Daoy (cell line): ENCODE measurements at regions not wholly inside any gene's neighbourhood (a gene's known extent, or its start where the extent isn't known, plus 50 kb on each side); places are given as distances from the start of the nearest gene placed in this dataset.
"Not testable (repeated sequence)": the region's sequence is repeated elsewhere in the genome, so short reads cannot be mapped to it uniquely, and the experiment has no call there.

Experiments
- DNase-seq: peaks from one replicate; pipeline ENCODE4 v3.0.0-alpha.2; 2015; ENCODE audit warnings: low read depth

DNA sequence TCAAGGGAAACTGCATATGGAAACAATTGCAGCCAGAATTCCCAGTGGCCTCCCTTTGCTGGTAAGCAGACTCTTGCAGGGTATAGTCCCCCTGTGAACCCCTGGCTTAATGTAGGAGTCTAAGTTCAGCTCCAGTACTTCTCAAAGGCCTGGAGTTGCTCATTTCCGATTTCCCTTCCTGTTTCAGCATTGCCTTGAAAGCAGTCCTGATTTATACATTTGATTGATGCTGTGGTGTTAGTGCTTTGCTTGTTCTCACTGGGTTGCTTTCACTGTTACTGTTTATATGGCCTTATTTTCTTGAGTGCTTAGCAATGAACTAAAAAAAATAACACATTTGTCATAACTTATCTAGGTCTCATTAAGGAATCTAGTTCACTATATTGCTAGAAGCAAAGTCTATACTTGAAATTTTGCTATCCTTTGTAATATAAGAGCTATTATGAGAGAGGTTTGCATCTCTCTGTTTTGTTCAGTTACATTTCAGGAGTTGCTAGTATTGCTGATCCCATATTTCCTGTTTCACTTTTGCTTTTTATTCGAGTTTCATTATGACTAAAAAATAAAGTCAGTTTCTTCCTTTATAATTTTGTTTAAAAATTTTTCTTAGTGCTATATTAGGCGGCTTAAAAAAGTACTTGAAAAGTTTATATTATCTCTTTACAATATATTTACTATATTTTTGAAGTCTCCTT, 122.4 kb upstream of the NMUR2 start:
- no peak for DNase-seq

DNA sequence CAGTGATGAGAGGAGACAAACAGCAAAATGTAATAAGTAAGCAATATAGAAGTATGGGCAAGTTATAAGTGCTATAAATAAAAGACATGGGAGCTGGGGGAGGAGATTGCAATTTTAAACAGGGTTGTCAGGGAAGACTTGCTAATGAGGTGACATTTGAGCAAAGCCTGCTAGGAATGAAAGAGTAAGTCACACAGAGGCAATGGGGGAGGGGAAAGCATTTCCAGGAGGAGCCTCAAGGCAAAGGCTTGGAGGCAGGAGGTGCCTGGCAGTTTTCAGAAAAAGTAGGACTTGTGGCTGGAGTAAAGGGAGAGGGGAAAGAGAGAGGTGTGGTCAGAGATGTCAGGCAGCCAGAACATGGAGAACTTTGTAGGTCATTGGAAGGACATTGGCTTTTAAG, 124.4 kb upstream of the NMUR2 start:
- DNase-seq: no peak

DNA sequence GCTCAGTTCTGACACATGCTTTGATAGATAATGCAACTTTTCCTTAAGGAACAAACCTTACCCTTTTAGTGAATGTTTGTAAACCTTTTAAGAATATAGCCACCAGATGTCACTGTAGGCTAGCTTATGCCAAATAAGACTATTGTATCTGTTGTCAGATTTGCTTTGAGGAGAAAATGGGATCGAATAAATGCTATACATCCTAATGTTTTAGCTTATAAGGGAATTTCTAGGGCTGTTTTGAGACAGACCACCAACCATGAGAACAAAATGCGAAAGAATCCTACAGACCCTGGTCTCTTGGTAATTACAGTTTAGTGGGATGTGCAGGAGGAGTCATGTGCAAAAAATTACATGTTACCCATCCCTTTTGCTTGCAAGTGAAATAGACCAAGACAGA, 127.6 kb upstream of the NMUR2 start:
- DNase-seq: peak; percentile 34

DNA sequence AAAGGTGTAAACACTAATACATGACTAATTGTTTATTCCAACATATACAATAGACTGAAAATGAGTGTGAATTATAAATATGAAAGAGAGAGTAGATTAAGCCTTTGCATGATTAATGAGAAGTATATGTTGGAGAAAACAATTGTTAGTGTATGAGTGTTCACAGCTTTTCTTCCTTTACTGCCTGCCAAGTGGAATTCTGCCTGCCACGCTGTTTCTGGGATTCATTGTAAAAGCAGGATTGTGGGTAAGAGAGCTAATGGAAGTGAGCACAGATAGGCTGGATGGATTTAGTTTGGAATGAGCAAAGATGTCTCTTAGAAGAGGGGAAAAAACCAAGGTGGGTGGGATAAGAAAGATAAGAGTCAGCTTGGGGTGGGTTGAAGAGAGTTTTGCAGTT, 129.6 kb upstream of the NMUR2 start:
- DNase-seq: no peak

DNA sequence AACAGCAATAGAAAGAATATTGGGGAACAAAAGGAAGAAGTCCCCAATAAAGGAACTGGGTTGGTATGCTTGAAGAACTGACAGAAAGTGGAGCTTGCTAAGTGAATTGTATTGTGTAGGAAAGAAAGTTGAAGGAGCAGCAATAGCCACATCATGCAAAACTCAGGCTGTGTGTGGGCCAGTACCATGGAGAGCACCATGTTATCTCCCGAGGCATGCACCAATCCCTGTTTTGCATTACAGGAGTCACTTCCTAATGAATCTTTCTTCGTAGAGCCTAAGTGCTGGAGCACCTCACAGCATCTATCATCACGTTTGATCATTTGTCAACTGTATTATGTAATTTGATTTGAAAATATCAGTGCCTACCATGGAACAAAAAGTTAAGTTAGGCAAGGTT, 137.7 kb upstream of the NMUR2 start:
- DNase-seq: no peak

DNA sequence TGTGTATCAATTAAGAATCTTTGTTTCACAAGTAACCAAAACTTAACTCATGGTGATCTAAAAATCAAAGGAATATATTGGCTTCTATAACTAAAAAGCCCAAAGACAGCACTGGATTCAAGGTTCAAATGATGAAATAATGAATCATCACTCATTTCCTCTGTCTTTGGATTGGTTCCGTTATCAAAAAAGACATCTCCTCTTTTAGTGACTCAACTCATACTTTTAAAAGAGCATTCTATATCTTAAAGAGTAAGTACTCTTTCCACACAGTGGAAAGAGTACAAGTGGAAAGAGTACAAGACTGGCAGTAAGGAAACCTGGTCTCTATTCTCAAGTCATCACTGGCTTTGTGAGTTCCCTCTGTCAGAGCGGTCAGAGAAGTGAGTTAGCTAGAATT, 141.4 kb upstream of the NMUR2 start:
- DNase-seq: no peak

DNA sequence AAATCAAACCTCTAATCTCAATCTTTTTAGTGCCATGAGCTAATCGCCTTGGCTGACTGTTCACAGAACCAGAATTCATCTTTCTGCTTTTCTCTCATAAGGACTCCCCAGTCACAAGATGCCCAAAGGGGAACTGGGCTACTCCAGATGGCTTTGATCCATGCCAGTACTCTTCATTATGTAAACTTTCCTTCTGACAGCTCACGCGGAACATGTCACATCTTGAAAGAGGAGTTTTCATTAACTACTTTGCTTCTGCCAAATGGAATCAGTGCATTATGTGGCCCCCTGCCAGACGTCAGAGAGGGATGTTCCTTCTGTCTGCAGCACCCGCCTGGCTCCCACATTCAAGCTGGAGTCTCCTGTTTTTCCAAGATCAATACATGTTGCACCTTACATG, 142.1 kb upstream of the NMUR2 start:
- no peak for DNase-seq

DNA sequence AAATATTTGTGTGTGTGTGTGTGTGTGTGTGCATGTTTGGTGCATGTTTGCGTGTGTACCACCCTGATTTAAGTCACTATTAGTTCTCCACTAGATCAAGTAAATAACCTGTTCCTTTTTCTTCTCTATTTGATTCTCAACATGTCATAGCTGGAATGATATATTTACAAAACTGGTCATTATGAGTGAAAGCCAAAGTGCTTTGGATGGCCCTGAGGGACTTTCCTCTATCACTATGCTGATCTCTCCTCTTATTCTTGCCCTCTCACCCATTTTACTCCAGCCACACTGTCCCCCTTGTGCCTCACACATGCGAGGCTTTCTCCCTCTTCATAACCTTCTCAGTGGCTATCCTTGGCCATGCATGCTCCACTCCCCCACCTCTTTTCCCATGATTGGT, 144.6 kb upstream of the NMUR2 start:
- DNase-seq: no peak

DNA sequence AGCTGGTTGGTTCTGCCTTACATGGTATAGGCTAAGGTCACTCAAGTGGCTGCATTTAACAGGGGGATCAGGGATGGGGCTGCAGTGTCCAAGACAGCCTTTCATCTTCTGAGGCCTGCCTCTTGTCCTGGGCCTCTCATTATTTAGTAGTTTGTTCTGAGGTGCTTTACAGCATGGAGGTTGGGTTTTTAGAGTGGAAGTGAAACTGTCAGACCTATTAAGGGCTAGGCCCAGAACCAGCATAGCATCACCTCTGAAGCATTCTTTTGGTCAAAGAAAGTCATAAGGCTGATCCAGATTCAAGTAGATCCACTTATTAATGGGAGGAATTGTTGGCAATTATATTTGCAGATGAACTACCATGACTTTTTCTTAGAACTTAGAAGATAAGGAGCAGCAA, 146.0 kb upstream of the NMUR2 start:
- DNase-seq: no peak

DNA sequence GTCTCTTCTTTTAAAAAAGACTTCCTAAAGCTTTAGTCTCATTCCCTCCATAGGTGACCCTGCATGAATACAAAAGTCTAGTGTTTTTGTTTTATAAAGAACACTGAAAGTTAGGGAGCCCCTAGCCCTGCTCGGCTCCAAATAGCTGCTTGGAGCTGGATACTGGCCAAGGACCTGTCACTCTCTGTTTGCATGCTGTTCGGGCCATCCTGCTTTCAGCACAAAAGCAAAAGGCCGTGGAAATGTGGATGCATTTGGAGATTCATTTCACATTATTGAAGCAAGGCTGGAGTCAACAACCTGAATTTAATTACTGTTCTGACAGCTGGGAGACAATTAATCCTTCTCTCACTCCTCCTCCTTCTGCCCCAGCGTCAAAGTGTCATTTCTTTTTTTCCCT, 151.7 kb upstream of the NMUR2 start:
- DNase-seq: no peak

DNA sequence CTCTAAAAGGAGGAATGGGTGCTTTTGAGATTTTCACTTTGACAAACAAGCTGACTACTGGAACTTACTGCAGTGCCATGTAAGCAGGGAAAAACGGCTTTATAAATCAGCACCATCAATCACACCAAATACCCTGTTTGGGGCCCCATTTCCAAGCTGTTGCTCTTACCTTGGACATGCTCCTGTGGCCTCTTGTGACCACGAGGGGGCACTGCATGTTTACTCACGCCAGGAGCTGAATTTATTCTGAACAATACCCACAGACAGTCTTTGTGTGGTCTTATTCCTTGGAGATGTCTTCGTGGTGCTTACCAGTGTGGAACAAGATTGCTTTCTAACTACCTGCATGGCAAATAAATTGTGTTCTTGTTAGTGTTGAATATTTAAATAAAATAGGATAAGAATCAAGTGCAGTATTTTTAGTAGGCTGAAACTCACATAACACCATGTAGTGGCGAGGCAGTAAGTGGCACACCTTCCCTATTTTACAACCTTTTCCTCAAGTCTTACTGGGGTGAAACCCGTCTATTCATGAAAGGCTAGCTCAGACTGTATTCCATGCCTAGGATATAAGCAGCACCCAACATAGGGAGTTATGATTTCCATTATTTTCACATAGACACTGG, 155.5 kb upstream of the NMUR2 start:
- DNase-seq: peak; percentile 6

DNA sequence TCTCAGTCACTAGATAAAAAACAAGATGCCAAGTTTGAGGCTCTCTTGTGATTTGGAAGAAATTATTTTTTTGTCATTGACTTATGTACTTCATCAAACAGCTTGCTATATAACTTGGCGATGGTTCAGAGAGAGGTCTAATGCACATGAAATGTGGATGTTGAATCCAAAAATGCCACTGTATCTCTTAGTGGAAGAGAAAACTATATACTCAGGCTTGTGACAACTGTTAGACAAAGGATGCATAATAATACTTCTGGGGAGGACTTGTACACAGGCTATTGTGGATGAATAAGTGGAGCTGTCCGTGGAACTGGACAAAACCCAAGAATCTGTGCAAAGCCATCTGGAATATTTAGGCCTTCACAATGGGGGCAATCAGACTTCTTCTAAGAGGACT, 162.9 kb upstream of the NMUR2 start:
- DNase-seq: no peak

DNA sequence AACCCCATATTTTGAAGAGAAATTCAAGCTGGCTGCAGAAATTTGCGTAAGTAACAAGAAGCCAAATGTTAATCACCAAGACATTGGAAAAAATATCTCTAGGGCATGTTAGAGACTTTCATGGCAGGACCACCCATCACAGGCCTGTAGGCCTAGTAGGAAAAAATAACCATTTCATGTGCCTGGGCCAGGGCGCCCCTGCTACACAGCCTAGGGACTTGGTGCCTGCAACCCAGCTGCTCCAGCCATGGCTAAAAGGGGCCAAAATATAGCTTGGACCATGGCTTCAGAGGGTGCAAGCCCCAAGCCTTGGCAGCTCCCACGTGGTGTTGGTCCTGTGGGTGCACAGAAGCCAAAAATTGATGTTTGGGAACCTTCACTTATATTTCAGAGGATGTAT, 167.7 kb upstream of the NMUR2 start:
- no peak for DNase-seq

DNA sequence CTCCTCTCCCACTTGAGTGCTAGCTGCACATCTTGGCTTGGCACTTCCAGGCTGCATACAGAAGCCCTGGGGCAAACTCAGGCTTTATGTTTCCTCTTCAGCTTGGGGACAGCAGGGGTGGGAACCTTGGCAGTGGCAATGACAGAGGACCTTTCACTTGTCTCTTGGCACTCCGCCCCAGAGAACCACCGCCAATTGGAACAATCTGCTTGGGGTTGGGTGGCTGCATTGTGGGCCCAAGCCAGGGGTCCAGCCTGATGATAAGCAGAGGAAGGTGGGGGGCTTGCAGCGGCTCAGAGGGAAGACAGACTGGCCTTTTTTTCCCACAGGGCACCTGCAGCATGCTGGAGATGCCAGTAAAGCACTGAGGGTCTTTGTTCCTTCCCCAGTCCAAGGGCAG, 179.0 kb upstream of the NMUR2 start:
- DNase-seq: no peak

DNA sequence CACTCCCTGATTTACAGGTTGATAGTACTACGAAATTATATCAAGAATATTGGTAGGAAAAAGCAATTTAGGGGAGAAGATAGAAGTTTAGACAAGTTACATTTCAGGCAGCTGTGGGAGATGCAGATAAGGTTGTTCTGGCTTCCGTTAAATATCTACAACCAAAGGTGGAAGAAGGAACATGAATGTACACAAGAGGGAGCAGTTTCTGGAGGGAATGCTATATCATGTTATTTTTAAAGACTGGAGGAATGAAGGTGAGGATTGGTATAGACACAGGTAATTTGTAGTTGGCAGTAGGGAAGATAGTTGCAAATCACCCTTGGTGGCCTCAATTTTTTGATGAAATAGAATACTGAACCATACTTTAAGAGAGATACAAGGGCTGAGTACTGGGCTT, 187.3 kb upstream of the NMUR2 start:
- DNase-seq: no peak

DNA sequence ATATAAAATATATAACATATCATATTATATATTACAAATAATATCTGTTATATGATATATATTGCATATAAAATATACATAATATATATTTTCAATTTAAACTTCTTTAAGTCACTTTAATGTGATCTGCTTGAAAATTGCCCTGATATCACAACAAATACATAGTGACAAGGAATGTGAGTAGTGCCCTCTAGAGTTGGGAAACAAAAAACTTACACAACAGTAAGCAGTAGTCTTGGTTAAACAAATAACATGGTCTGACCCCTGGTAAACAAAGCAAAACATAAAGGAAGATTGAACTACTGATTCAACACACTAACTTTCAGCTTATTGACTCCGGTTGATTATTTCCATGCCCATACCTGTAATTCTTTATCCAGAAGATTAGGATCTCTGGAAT, 188.3 kb upstream of the NMUR2 start:
- no peak for DNase-seq

DNA sequence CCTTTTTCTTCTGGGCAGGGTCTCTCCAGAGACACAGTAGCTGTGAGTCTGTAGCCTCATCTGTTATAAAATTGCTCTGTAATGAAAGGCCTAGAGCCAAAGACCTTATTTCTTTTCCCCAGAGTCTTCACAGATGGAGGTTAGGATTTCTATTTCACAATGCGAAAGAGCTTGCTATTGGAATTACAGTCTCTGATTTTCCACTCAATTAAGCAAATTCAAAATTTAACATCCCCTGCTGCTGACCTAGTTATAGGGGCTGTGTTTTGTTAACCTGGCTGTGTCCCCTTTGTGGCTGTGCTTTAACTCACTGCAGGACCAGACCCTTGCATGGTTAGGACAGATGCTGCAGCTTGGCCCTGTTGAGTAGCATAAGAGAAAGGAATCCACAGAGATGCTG, 190.3 kb upstream of the NMUR2 start:
- DNase-seq: no peak

DNA sequence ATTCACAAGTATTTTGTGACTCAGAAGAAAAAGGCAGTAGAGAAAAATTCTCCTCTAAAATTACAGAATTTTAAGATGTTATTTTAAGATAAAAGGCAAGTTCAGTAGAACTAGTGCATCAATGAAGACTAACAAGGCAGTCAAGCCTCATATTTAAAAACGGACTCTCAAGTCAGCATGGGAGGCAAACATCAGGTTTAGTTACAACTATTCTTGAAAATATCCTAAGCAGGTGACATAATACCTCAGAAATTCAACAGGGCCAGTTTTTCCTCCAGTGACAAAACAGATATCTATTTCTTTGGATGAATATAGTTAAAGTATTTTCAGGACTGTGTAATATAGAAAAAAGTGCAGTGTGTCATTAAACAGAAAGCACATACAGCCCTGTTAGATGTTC, 194.0 kb upstream of the NMUR2 start:
- DNase-seq: no peak

DNA sequence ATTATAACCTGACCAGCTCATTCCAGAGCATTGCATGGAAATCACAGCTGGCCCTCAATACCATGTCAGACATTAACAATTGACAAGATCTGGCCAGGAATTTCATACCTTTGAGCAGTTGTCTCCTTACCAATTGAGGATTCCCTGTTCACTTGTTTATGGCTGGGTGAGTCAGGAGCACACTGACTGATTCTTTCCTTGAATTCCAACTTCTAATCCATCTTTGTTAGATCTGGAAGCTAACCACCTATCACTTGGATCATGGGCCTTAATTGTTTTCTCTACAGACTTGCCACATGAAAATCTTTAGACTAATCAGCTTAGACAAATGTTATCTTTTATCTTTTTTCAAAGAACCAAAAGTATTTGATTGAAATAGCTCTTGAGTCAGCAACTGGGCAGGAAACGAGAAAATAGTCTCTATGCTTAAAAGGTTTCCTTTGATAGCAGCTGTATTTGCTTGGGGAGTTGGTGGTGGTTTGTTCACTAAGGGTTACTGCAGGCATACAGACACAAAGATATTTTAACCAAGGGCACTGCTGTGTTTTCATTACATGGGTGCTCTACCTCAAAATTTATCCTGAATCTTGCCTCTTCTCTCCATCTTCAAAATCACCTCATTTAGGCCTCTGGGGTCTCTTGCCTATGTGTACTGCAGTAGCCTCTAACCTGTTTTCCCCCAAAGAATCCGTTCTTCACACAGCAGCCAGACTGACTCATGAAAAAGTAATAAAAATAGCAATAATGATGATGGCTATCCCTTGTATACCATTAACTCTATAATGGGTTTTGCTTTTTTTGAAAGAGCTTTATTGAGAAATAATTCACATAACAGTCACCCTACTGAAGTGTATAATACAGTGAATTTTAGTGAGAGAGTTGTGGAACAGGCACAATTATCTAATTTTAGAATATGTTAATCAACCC, 197.0 kb upstream of the NMUR2 start:
- DNase-seq: no peak

DNA sequence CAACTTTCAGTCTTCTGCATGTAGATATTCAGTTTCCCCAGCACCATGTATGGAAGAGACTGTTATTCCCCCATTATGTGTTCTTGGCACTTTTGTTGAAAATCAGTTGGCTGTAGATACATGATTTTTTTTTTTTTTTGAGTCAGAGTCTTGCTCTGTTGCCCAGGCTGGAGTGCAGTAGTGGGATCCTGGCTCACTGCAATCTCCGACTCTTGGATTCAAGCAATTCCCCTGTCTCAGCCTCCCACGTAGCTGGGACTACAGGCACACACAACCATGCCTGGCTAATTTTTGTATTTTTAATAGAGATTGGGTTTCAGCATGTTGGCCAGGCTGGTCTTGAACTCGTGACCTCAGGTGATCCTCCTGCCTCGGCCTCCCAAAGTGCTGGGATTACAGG, 201.0 kb upstream of the NMUR2 start:
- not testable (repeated sequence) for DNase-seq

DNA sequence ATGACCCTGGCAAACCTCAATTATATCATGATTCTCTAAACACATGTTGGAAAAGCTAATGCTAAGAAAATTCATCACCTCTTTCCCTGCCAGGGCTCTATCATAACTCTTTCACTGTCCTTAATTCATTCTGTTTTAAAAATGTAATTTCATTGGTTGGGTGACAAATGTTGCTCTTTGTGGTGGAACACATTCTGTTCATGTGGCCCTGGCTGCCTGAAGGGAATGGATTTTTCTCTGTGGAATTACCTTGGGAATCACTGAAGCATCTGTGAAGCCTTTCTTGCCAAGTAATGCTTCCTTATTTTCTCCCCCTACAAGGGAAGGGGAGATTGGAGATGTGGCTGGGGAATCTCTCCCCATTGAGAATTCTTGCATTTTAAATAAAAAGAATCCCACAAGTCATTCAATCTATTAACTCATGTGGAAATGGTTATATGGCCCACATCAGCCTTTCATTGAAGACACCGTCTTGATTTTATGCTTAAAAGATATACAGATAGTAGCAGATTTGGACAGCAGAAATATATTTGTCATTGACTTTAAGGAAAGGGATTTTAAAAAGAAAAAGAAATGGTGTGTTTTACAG, 201.8 kb upstream of the NMUR2 start:
- no peak for DNase-seq

DNA sequence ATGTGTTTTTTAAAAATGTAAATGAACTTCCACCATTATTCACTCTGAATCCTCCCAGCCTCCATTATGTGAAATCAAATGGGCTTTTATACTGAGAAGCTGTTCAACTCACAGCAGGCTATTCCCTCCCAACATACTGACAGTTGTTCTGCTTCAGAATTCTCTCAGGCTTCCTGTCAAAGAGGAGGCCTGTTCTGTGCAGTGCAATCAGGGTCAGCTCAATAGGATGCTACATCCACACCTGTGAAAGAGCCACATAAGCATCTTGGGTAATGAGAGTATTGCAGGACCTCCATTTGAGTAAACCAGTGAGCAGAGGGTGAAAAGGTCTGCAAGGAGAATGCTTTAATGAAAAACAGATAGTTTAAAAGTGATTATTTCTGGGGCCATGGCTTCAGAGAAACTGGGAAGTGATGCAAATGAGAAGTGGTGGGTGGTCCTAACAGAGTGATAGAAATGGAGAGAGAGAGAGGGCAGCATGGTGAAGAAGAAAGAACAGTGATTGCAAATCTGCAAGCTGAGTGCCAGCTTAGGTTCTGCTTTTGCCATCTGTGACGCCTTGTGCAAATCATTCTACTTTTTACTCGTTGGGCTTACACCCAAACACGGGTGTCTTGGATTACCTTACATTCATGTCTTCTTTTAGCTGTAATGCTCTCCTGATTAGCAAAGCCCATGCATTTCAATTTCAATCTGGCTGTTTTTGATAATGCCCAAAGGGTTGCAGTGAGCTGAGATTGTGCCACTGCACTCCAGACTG, 202.5 kb upstream of the NMUR2 start:
- DNase-seq: no peak
